Activated naive CD4-positive, alpha-beta T cell treated with anti-CD3 and anti-CD28 coated beads, Interleukin-2, amount 50 U/mL, for 72 hours (primary cell): ENCODE measurements at regions not wholly inside any gene's neighbourhood (a gene's known extent, or its start where the extent isn't known, plus 50 kb on each side); places are given as distances from the start of the nearest gene placed in this dataset.
A peak's percentile ranks its signal among the peaks of the same experiment; 100 is the strongest.
"Not testable (repeated sequence)": the region's sequence is repeated elsewhere in the genome, so short reads cannot be mapped to it uniquely, and the experiment has no call there.

ENCODE experiments used
- ATAC-seq, 2 donors: fragments of 150-1000 bp; cut with Tn5 transposase; 2 replicates each; pipeline ENCODE4 v1.10.0; 2021; ENCODE audit warnings: mild to moderate bottlenecking in 2 of 2, moderate library complexity in 2 of 2
- DNase-seq, 2 donors: peaks; one replicate each; pipeline ENCODE4 v3.0.0; 2021 to 2022; ENCODE audit warnings: low spot score in 2 of 2
- H3K27ac Mint-ChIP-seq, 2 donors: one replicate each; pipeline ENCODE4 v1.8.0; 2022; ENCODE audit warnings: mild to moderate bottlenecking in 2 of 2, mixed read lengths in 2 of 2
- H3K36me3 Mint-ChIP-seq, 2 donors: one replicate each; pipeline ENCODE4 v1.8.0; 2022; ENCODE audit warnings: mixed read lengths in 2 of 2
- H3K9me3 Mint-ChIP-seq, 2 donors: one replicate each; pipeline ENCODE4 v1.8.0; 2022; ENCODE audit warnings: mixed read lengths in 2 of 2

DNA sequence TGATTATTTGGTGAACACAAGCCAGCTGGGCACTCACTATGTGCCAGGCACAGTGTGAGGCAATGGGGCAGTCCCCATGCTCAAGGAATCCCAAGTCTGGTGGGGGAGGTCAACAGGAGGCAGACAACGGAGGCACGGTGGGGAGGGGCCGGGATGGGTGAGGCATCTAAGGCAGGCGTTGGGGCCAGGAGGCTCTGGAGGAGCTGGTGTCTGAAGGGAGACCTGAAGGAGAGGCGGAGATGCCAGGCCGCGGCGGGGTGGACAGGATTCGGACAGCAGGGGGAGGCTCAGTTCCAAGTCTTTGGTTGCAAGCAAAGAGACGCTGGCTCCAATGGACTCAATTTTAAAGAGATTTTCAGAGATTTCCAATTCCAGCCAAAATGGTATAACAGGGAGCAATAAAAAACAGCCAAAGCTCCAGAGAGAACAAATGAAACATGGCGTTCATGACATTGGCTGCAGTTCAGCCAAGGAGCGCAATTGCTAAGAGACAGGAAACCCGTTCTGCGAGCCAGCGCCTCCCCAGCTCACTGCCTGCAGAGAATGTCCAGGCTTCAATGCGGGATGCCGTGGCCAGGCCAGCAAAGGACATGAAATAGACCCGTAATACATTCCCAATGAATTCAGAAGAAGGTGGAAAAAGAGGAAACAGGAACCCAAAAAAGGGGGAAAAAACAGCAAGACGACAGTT lies 105.2 kb upstream of the LRPAP1 start:
- DNase-seq (no peak), ATAC-seq (no peak)
- Mint-ChIP-seq H3K9me3 (no peaks in the 10 kb centered on the region), H3K27ac (no peak overlapping the region), H3K36me3 (no peaks in the 10 kb centered on the region)

DNA sequence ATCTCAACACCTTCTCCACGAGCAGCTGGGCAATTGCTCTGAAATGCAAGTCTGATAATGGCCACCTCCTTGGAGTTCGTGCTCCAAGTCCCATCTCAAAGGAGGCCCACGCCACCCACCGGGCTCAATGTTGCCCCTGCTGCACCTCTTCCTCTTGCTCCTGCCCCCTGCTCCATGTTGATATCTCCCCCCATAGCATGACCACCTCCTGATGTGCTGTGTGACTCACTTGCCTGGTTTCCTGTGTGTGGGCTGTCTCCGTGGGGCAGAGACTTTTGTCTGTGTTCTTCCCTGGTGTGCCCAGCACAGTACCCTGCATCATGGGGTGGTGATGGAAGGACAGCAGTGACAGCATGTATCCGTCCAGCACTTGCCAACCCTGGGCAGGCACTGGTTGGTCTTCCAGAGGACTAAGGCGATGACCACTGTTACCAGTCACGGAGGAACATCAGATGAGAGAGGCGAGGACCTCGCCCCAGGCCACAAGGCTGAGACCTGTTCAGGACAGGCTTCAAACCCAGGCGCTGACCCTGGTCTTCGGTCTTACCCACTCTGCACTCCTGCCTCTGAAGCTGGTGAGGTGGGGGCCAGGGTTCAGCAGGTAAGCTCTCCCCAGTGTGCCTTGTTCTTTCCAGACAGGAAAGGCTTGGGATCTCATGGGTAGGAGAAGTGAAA lies 104.6 kb upstream of the LRPAP1 start:
- no peak for ATAC-seq
- Mint-ChIP-seq H3K36me3 (no peaks in the 10 kb centered on the region), H3K9me3 (no peaks in the 10 kb centered on the region), H3K27ac (no peak overlapping the region)
- no peak for DNase-seq

DNA sequence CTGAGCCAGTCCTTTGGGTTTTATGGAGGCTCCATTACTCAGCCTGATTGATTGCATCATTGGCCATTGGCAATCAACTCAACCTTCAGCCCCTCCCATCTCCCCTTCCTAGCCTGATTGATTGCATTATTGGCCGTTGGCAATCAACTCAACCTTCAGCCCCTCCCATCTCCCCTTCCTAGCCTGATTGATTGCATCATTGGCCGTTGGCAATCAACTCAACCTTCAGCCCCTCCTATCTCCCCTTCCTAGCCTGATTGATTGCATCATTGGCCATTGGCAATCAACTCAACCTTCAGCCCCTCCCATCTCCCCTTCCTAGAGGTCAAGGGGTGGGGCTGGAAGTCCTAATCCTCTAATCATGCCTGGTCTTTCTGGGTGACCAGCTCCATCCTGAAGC lies 103.8 kb upstream of the LRPAP1 start:
- H3K9me3 Mint-ChIP-seq = not testable (repeated sequence)

DNA sequence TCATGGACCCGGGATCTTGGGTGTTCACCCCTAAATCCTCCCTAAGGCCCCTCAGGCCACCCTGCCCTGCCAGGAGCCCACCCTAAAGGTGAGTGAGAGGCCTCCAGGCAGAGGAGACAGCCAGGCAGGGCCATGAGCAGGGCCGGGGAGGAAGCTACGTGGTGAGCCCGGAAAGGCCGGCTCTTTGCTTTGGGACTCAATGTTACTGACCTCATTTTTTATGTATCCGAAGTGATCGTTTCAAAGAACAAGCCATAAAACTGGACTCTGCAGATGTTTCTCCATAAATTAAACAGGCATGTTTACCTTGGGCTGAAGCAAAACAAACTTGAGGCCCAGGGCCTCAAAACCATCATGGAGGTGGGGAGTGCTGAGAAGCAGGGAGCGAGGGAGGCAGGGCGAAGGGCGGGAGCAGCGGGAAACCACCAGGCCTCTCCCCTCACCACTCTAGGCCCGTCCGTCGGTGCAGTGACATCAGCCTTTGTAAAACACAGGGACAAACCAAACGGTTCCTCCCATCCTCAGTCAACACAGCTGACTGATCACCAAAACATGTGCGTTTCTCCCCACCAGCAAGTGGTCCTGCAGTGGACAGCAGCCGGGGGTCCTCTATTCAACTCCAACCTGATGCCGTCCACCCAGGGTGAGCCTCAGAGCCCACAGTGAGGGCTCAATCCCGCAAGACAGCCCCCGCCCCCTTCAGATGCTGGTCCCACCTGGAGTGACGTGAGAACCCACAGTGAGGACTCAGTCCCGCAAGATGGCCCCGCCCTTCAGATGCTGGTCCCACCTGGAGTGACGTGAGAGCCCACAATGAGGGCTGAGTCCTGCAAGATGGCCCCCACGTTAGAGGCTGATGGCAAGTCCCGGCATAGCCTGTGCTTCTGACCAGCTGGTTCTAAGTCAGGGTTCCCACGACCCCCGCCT lies 102.9 kb upstream of the LRPAP1 start:
- Mint-ChIP-seq H3K36me3 (no peaks in the 10 kb centered on the region), H3K9me3 (no peaks in the 10 kb centered on the region), H3K27ac (no peak overlapping the region)
- ATAC-seq (no peak), DNase-seq (no peak)

More for the DNA sequence above, 103.8 kb upstream of the LRPAP1 start:
- H3K36me3 Mint-ChIP-seq, ATAC-seq, DNase-seq: not testable (repeated sequence)
- peak overlapping the region in 1 of 2 donors; percentile 32 for H3K27ac Mint-ChIP-seq

DNA sequence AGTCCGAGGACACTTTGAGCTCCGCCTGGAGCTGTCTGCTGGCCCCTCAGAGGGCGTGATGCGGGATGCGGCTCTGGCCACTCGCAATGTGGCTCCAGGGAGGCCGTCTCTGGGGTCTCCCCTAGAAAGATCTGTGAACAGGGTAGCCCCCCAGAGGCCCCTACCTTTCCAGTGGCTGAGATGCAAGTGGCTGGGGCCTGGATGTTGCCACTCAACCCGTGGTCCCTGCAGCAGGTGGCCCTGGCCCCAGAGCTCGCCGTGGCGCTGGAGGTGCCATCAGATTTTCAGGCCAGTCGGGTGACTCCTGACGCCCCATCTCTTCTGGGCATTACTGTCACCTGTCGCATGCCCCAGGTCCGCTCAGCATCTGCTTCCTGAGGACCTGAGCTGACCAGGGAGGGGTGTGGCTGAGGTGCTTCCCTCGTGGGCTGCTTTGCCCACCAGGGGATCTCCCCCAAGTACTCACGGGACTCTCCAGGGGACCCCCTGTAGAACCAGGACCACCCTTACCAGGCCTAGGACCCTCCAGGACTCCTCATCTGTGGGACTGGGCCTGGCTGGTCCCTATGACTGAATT lies 102.1 kb upstream of the LRPAP1 start:
- no peak for DNase-seq
- no peaks in the 10 kb centered on the region for H3K36me3 Mint-ChIP-seq
- no peaks in the 10 kb centered on the region for H3K9me3 Mint-ChIP-seq
- H3K27ac Mint-ChIP-seq = no peak overlapping the region
- ATAC-seq = no peak

DNA sequence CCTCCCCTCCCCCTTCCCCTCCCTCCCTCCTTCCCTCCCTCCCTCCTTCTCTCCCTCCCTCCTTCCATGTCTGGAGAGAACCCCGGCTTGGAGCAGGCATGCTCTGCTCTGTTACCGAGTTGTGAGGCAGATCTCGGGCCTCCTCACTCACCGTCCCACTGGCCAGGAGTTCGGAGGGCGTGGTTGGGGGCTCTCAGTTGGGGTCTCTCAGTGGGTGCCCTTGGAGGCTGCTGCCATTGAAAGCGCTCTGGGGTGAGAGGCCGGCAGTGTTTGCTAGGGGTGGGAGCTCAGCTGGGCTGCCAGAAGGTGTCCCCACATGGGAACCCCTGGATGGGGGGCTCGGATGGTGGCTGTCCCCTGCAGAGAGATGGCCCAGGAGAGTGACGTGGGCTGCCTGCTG lies 101.1 kb upstream of the LRPAP1 start:
- not testable (repeated sequence) for H3K9me3 Mint-ChIP-seq, H3K36me3 Mint-ChIP-seq, DNase-seq, H3K27ac Mint-ChIP-seq, ATAC-seq

DNA sequence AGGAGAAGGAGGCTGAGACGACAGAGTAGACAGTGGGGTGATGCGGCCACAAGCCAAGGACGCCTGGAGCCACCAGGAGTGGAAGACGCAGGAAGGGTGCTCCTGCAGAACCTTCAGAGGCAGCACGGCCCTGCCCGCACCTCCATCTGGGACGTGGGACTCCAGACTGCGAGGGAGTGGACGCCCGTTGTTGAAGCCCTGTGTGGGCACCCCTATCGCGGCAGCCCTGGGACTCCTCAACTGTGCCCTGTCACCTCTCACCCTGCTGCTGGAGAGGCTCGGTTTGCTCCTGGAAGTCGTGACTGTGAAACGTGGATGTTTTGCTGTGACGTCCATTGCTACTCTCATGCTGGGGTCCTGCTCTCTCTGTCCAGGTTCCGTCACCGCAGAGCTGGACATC lies 100.6 kb upstream of the LRPAP1 start:
- H3K9me3 Mint-ChIP-seq = not testable (repeated sequence)

DNA sequence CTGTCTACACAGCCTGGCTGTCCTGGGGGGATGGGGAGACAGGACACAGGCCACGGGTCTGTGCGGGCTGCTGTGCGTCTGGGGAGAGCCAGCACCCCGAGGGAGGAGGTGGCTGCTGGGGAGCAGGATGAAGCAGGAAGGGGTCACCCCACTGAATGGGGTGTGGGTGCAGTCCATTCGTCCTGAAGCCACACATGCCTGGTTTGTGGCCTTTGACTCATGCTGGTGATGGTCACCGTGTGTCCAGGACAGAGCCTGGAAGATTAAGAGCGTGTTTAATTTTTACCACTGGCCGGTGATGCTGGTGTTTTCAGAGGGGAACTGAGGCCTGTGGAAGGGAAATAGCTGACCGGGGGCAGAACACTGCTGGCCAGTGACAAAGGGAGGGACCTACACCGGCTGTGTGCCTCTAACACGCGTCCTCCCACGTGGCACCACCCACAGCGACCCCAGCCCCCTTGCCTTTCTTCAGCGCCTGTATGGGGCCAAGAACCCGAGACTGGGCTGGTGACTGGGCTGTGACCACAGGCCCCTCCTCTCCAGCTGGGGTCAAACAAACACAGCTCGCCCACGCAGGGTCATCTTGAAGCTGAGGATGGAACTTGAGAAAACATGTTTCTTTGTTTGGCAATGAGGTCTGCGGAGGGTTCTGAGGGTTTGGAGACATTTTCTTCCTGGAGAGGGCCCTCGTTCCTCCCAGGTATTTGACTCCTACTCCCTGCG lies 99.5 kb upstream of the LRPAP1 start:
- not testable (repeated sequence) for H3K9me3 Mint-ChIP-seq, ATAC-seq, H3K36me3 Mint-ChIP-seq, H3K27ac Mint-ChIP-seq, DNase-seq

More for the DNA sequence above, 100.6 kb upstream of the LRPAP1 start:
- H3K36me3 Mint-ChIP-seq, ATAC-seq, H3K27ac Mint-ChIP-seq, DNase-seq: not testable (repeated sequence)

DNA sequence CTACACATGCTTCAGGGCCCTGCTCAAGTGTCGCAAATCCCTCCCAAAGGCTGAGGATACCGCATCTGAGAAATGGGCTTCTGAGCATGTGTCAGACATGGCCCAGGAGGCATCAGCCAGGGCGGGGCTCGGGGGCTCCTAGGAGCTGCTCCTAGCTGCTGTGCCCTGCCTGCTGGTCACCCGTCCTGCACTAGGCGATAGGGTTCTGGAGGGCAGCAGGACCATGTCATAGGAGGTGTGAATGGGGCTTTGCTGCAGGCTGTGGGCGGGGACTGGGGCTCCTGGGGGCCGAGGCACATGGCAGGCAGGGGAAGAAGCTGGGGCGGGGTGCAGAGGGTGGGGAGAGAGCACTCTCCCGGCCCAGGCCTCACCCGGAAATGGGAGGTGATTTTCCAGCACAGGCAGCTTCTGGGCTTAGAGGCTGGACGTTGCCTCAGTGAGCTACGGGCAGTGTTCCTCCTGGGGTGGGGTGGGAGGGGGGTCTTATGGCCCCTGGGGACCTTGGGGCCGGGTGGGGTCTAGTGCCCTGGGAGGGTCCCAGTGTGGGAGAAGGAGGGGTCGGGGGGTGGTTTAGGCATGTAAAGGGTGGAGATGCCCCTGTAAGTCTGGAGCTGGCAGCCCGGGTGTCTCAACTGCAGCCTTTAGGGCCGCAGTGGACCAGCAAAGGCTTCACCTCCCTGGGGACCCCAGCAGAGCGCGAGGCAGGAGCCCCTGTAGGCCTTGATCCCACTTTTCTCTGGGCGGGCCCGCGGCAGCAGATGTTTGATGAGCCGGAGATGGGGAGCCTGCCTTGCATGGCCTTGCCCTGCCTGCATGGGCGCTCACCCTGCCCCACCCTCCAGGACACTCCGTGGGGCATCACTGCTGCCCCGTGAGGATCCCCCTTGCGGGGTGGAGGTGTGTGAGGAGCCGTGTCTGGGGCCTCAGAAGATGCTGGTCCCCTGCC lies 98.6 kb upstream of the LRPAP1 start:
- Mint-ChIP-seq H3K36me3 (no peaks in the 10 kb centered on the region), H3K9me3 (no peaks in the 10 kb centered on the region), H3K27ac (no peak overlapping the region)
- DNase-seq (no peak), ATAC-seq (no peak)

DNA sequence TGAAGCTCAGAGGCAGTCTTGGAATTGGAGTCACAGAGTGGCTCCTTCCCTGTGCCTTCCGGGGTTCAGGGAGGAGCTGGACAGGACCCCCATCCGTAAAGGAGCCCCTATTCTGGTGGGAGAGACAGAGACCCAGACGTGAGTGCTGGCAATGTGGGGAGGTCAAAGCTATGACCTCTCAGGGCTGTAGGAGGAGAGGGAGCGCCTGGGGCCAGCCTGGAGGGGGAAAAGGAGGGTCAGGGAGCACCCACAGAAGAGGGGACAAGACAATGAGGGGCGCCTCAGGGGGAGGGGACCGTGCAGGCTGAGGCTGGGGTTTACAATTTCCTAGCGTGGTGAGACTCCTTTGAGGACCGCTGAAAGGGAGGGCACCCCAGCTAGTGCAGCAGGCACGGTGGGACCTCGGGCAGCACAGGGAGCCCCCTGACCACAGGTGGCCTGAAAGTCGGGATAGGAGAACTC lies 97.9 kb upstream of the LRPAP1 start:
- H3K27ac Mint-ChIP-seq = no peak overlapping the region
- ATAC-seq (no peak), DNase-seq (no peak)
- H3K9me3 Mint-ChIP-seq = no peaks in the 10 kb centered on the region
- H3K36me3 Mint-ChIP-seq = no peaks in the 10 kb centered on the region

DNA sequence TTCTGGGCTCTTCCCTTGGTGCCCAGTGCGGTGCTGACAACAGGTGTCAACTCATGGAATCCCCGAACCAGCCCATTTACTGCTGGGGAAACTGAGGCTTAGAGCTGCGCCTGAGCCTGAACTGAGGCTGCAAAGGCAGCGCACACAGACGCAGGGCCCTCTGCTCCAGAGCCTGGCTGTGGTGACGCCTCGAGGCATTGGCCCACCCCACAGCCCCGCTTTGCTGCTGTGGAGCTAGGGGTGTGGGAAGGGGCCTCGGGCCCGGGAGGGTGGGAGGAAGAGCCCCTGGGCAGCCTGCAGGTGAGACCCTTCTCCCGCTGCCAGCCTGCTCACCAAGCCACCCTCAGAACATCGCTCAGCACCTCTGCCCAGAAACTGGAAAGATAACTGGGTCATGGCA lies 97.4 kb upstream of the LRPAP1 start:
- Mint-ChIP-seq H3K36me3 (no peaks in the 10 kb centered on the region), H3K9me3 (no peaks in the 10 kb centered on the region), H3K27ac (no peak overlapping the region)
- DNase-seq (no peak), ATAC-seq (no peak)

DNA sequence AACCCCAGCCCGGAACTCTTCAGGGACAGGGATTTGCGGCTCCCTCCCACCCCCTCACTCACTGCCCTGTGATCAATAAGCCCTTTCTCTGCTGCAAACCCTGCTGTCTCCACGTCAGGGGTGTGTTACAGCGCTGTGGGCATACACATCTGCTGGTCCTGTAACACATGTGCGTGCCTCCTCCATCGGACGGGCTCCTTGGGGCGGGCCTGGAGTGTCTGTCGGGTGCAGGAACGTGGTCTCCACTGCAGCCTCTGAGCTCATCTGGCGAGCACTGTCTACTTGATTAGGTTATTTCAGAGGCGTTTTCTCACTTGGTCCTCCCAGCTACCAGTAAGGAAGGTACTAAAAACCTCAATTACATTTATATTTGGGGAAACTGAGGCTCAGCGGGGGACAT lies 97.0 kb upstream of the LRPAP1 start:
- not testable (repeated sequence) for H3K9me3 Mint-ChIP-seq, H3K36me3 Mint-ChIP-seq, DNase-seq

DNA sequence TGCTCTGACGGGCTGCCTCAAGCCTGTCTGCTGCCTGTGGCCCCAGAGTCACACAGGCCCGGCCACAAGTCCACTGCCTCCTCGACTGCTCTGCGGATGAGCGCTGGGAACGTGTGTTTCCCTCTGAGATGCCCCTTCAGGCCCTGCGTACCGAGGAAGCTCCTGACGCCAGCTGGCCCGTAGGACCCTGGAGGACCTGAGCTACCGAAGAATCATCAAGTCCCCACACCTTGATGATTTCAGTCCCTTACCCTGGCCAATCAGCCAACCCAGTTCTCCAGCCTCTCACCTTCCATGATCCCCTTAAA lies 96.6 kb upstream of the LRPAP1 start:
- no peak for DNase-seq
- no peak overlapping the region for H3K27ac Mint-ChIP-seq
- no peaks in the 10 kb centered on the region for H3K36me3 Mint-ChIP-seq
- no peaks in the 10 kb centered on the region for H3K9me3 Mint-ChIP-seq
- ATAC-seq = no peak

More for the DNA sequence above, 97.0 kb upstream of the LRPAP1 start:
- H3K27ac Mint-ChIP-seq, ATAC-seq: not testable (repeated sequence)

DNA sequence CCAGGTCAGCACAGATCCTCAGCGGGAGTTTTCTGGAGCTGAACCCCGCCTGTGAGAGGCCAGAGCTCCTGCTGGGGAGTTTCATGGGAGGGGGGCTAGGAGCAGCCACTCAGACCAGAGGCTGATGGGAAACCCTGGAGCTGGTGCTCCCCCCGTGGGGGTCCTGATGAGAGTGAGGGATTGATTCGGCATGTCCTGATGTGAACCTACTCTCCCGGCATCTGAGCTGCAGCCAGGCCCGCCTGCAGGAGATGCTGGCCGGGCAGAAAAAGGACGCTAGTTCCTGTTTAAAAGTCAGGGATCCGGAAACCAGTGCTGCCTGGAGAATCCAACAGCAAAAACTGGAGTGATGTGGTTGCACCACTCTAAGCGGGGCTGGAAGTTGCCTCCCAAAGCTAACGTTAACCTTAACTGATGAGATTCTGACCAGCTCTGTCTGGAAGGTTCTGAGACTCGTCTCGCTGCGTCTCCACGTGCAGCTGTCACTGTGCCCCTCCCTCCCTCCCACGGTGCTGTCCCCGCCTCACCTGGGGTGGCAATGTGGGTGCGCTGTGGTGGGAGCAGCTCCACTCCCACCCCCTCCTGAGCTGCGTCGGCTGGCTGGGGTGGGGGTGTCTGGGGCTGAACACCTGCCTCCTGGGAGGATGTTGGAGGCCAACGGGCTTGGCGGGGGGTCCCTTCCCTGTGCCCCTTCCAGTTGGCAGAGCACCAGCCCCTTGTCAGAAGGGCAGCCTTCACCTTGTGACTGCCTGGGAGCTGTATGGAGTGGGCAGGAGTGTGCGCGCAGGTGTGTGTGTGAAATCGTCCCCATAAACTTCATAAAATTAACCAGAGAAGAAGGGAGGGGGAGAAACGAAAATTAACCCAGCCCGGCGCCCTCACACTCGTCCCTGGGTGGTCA lies 96.0 kb upstream of the LRPAP1 start:
- not testable (repeated sequence) for DNase-seq, H3K27ac Mint-ChIP-seq, H3K9me3 Mint-ChIP-seq, ATAC-seq, H3K36me3 Mint-ChIP-seq

DNA sequence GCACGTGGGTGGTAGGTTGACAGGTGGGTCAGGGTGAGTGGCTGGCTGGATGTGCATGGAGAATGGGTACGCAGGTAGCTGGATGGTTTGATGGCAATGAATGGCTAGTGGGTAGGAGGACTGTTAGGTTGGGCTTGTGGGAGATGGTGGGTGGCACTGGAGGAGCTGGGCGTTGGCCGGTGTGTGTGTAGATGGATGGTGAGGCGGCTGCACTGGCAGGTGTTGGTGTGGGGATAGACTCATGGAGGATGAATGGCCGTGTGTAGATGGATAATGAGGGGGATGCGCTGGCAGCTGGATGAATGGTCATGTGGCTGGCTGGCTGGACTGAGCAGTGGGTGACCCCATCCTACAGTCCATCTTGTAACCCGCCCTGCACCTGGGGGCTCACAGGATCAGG lies 95.2 kb upstream of the LRPAP1 start:
- H3K36me3 Mint-ChIP-seq, DNase-seq, H3K9me3 Mint-ChIP-seq, ATAC-seq, H3K27ac Mint-ChIP-seq: not testable (repeated sequence)
